CD4-positive, alpha-beta T cell treated with Interleukin-12 subunit alpha and Interleukin-12 subunit beta, for 1 hour (primary cell): ENCODE measurements at regions not wholly inside any gene's neighbourhood (a gene's known extent, or its start where the extent isn't known, plus 50 kb on each side); places are given as distances from the start of the nearest gene placed in this dataset.
A peak's percentile ranks its signal among the peaks of the same experiment; 100 is the strongest.

Experiments
- DNase-seq: peaks from one replicate; pipeline ENCODE4 v3.0.0-alpha.2; 2020

- DNase-seq = no peak
Measured at GRCh38 chr2:12831016-12831415, 114.3 kb downstream of the TRIB2 start.

GRCh38 chr2:12834239-12834638 is 117.5 kb downstream of the TRIB2 start:
- no peak for DNase-seq

DNA sequence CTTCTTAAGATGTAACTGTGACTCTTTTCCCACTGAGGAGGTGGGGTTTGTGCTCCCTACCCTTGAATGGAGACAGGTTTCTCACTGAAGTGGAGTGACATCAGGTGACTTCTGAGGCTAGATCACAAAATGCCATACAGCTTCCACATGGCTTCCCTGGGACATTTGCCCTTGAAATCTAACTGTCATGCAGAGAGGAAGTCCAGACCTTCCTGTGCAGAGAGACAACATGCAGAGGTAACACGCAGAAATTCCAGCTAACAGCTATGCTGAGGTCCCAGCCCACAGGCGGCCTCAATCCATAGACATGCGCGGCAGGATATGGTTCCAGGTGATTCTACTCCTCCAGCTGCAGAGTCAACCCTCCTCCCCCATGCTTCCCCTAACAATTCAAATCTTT is 119.0 kb downstream of the TRIB2 start:
- DNase-seq = no peak

DNA sequence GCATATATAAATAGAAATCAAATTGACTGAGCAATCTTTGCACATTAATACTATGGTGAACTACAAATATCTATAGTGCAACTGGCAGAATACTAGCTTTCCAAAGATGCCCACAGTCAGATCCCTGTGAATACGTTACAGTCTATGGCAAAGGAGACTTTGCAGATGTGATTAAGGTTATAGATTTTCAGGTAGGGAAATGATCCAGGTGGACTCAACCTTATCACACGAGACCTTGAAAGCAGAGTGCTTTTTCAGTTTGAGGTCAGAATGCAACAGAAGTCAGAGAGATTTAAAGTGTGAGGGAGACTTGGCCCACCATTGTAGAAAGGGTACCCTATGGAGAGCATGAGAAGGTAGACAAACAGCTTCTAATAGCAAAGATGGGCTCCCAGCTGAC is 122.6 kb downstream of the TRIB2 start:
- no peak for DNase-seq

DNA sequence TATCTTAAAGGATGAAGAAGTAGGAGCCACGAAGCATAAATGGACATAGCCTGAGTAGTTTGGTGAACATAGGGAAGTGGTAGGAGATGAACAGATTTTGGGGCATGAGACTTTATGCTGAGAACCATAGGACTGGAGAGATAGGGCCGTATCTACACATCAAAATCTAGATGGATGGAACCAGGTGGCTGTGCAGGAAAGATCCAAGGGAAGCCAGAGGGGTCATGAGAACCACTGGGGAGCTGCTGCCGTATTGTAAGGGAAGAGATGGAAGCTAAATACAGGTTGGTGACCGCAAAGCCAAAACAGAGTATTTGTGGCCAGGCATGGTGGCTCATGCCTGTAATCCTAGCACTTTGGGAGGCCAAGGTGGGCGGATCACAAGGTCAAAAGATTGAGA is 124.3 kb downstream of the TRIB2 start:
- DNase-seq = no peak

- DNase-seq = no peak
Measured at GRCh38 chr2:12842917-12843316, 126.2 kb downstream of the TRIB2 start.

- DNase-seq = no peak
Measured at GRCh38 chr2:12844511-12844910, 127.8 kb downstream of the TRIB2 start.

DNA sequence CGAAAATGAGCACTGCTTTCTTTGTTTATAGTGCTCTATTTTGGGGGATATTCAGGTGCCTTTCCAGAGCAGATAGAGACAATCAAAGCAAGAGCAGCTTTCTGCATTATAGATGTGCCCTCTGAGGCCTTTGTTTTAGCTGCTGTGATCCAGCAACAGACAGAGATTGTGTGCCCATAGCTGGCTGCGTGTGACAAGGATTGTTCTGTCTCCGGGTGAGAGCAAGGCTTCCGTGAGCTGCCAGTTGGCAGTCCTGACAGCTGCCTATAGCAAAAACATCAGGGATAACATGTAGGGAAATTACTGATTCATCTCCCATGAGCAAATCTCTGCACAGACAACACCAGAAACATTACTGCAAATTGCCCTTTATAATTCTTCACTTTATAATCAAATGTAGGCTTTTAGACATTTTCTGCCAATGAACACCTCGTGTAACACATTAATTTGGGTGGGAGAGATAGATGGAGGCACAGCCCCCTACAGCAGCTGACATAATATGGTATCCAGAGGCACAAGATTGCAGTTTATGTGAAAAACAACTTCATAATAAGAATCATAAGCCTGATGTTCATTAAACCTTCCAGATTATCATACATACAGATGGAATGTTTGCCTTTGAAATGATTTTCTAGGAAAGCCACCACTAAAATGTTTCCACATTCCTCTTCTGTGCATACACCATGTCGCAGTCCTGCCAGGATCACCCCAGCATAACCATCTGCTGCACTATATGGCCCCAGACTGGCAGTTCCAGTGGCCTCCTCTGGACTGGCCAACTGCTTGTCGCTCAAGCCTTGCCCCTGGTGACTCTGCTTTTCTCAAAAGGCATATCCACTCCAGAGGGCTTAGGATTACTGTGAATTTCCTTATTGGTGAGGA is 131.2 kb downstream of the TRIB2 start:
- DNase-seq = no peak

GRCh38 chr2:12852135-12852534 is 135.4 kb downstream of the TRIB2 start:
- DNase-seq = no peak

GRCh38 chr2:12854001-12854530 is 137.3 kb downstream of the TRIB2 start:
- DNase-seq = no peak

GRCh38 chr2:12855508-12855907 is 138.8 kb downstream of the TRIB2 start:
- DNase-seq = peak; percentile 29

GRCh38 chr2:12856934-12857601 is 140.3 kb downstream of the TRIB2 start:
- DNase-seq = peak; percentile 66

GRCh38 chr2:12857891-12858290 is 141.2 kb downstream of the TRIB2 start:
- DNase-seq = no peak

DNA sequence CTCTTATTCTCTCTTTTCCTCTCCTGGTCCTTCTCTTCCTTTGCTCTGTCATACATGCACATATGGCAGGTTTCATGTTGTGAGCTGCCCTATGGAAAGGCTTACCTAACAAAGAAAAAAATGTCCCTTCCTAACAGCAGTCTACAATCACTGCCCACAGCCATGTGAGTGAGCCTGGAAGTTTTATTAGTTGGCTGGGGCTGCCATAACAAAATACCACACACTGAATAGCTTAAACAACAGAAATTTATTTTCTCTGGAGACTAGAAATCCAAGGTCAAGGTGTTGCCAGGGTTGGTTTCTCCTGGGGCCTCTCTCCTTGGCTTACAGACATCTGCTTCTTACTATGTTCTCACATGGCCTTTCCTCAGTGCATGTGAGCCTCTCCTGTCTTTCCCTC is 142.1 kb downstream of the TRIB2 start:
- DNase-seq = no peak

DNA sequence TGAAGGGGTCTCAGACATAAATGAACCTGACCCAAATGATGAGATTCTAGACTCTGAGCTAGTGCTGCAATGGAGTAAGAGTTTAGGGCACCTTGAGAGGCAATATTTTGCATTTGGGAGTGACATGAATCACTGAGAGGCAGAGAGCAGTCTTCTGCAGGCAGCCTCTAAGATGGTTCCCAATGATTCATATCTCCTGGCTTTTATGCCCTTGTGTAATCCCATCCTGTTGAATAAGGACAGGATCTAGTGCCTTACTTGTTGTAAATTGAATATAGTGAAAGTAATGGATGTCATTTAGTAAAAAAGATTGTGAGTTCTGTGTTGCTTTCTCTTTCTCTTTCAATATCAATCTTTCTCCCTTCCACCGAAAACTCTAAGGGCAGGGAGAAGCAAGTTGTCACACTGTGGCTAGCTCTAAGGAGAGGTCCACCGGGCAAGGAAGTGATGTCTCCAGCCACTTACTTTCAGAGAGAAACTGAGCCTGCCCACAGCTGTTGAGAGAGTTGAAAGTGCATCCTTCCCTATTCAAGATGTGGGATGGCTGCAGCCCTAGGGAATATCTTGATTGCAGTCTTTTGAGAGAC is 144.7 kb downstream of the TRIB2 start:
- DNase-seq = peak; percentile 11

- no peak for DNase-seq
Measured at GRCh38 chr2:12862541-12862940, 145.8 kb downstream of the TRIB2 start.

DNA sequence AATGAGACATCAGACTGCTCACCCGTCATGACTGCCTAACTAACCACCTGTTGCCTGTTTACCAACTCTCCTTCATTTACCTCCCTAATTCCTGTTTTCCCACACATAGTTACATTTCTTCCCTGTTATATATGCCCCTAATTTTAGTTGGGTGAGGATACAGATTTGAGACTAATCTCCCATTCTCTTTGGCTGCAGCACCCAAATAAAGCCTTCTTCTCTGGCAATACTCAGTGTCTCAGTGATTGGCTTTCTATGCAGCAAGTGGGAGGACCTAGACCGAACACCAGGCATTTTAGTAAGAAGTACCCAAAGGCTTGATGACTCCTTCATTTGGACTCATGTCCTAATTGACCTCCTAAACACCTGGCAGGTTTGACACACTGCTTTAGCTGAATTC is 147.2 kb downstream of the TRIB2 start:
- no peak for DNase-seq

DNA sequence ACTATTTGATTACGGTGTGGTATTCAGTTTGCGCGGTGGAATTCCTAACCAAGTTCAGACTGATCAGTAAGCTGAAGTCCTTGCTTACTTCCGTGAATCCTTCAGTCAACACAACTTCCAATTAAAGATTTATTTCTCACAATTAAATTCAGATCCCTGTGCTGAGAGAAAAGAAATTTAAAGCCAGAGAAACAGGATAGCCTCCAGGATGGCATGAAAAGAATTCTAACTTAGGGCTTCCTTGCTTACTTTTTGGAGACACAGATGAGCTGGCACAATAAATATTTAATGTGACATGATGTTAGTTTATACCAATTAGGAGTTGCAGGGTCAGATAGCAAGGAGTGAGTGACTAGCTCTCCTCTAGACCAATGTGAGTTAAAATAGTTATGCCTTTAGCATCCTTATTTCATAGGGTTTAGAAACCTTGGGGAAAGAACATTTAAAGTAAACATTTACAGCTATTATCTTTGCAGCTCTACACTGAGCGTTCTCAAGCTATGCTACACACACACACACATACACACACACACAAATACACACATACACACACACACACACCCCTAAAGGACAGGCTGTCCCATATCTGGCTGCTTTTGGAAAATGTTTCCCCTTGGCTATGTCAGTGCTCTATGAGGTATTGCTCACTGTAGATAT is 151.0 kb downstream of the TRIB2 start:
- DNase-seq = no peak

GRCh38 chr2:12870692-12871091 is 154.0 kb downstream of the TRIB2 start:
- no peak for DNase-seq

DNA sequence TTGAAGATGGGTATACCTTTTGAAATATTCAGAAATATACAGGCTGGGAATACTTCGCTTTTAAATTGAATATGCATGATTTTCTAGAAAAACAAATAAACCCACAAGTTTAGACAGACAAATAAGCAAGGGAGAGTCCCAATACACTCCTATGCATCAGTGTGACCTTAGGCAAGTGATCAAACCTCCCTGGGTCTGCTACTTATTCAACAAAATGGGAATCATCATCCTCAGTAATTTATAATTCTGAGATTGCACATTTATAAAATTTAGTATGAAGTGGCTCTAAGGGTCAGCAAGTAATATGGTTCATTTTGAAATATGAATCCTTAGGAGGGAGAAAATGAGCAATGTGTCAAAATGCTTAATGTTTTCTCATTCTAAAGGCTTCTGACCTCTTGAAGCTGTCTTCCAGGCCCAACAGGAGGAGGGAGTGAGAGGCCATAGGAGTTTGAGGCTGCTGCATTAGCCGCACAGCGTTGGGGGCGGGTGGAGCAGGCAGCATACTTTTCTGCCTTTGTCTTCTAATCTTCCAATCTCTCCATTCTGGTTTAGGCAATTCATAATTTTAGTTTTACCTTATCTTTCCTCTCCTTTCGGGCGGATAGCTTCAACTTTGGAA is 155.1 kb downstream of the TRIB2 start:
- no peak for DNase-seq

- no peak for DNase-seq
Measured at GRCh38 chr2:12877761-12878160, 161.0 kb downstream of the TRIB2 start.

GRCh38 chr2:12879649-12880048 is 162.9 kb downstream of the TRIB2 start:
- DNase-seq = no peak

DNA sequence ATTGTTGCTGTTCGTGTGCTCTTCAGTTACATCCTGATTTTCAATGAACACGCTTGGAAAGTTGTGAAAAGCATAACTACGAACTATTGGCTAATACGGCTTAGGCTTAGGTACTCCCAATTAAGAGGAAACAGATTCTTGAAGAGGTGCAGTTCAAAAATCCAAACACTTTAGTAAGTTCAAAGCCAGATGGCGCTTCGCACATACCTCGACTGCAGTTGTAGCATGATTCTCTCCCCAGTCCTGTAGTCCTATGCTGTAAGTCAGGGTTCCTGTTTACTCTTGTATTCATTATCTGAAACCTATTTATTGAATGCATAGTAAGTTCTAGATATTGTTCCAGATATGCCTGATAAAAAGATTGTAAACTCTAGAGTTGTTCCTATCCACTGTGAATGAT is 165.2 kb downstream of the TRIB2 start:
- DNase-seq = no peak
